IMR-90 (cell line): ENCODE measurements at regions not wholly inside any gene's neighbourhood (a gene's known extent, or its start where the extent isn't known, plus 50 kb on each side); places are given as distances from the start of the nearest gene placed in this dataset.

Source experiments
- ATAC-seq: fragments of 200-7000 bp; cut with Tn5 transposase; 2 replicates; pipeline ENCODE4 v1.9.1; 2020; ENCODE audit warnings: low read depth, mild to moderate bottlenecking, moderate library complexity
- BruUV-seq: library from RNA; stranded (reverse); fragments of 400-500 nt; replicated peaks from 2 replicates; lab custom pipeline; 2021; lab: Mats Ljungman, UMichigan
- CTCF ChIA-PET: fragments of 300-600 bp; formaldehyde crosslinking; extraction: SDS; loops from one replicate; lab custom pipeline; 2021; ENCODE audit warnings: antibody characterized with exemption; lab: Yijun Ruan, JAX
- POLR2A ChIA-PET: fragments of 300-600 bp; sonication (Branson Sonifier 250); formaldehyde crosslinking; loops from one replicate; lab custom pipeline; 2022; ENCODE audit warnings: antibody characterized with exemption; ENCODE audit not compliant: unreplicated experiment; lab: Charles Lee
- DNase-seq: peaks from one replicate; pipeline ENCODE4 v3.0.0; 2013
- H2AFZ ChIP-seq: replicated peaks from 2 replicates; pipeline ENCODE3; 2013; ENCODE audit warnings: low read length, mild to moderate bottlenecking; ENCODE audit not compliant: poor library complexity
- H2AK5ac ChIP-seq: 2 replicates; pipeline ENCODE4 v1.6.1; 2013; ENCODE audit warnings: low read depth, low read length, inconsistent platforms
- H2AK9ac ChIP-seq: replicated peaks from 2 replicates; pipeline ENCODE3; 2013; ENCODE audit warnings: mild to moderate bottlenecking, low read depth, low read length, moderate library complexity; ENCODE audit not compliant: poor library complexity
- H2BK120ac ChIP-seq: 2 replicates; pipeline ENCODE4 v1.6.1; 2013; ENCODE audit warnings: low read depth, low read length, inconsistent platforms
- H2BK15ac ChIP-seq: 3 replicates; pipeline ENCODE4 v1.6.1; 2013; ENCODE audit warnings: low read depth, low read length, inconsistent platforms
- H2BK20ac ChIP-seq: 2 replicates; pipeline ENCODE4 v1.6.1; 2013; ENCODE audit warnings: low read depth, mild to moderate bottlenecking, inconsistent platforms, low read length, moderate library complexity
- H2BK5ac ChIP-seq: 2 replicates; pipeline ENCODE4 v1.6.1; 2013; ENCODE audit warnings: mild to moderate bottlenecking, low read depth, low read length, inconsistent platforms; ENCODE audit not compliant: poor library complexity, severe bottlenecking
- H3K14ac ChIP-seq: replicated peaks from 2 replicates; pipeline ENCODE4 v1.6.1; 2013; ENCODE audit warnings: low read depth, low read length, inconsistent platforms
- H3K18ac ChIP-seq: 2 replicates; pipeline ENCODE4 v1.6.1; 2013; ENCODE audit warnings: low read depth, low read length, control low read depth
- H3K23ac ChIP-seq: 2 replicates; pipeline ENCODE4 v1.6.1; 2013; ENCODE audit warnings: low read depth, low read length, inconsistent platforms
- H3K27ac ChIP-seq: 2 replicates; pipeline ENCODE4 v1.5.1; 2013; ENCODE audit warnings: mild to moderate bottlenecking, control low read depth, low read length; ENCODE audit not compliant: insufficient read depth
- H3K27me3 ChIP-seq: 2 replicates; pipeline ENCODE4 v1.6.1; 2013; ENCODE audit warnings: low read length; ENCODE audit not compliant: control insufficient read depth, insufficient read depth
- H3K36me3 ChIP-seq: 2 replicates; pipeline ENCODE4 v1.6.1; 2013; ENCODE audit warnings: low read length, mixed read lengths; ENCODE audit not compliant: control insufficient read depth, insufficient read depth
- H3K4ac ChIP-seq: 2 replicates; pipeline ENCODE4 v1.6.1; 2013; ENCODE audit warnings: low read depth, low read length, inconsistent platforms
- H3K4me1 ChIP-seq: 2 replicates; pipeline ENCODE4 v1.6.1; 2013; ENCODE audit warnings: low read length, mixed read lengths; ENCODE audit not compliant: control insufficient read depth, insufficient read depth
- H3K4me2 ChIP-seq: 2 replicates; pipeline ENCODE4 v1.6.1; 2013; ENCODE audit warnings: low read depth, mild to moderate bottlenecking, control low read depth, low read length, moderate library complexity
- H3K4me3 ChIP-seq: 2 replicates; pipeline ENCODE4 v1.5.1; 2013; ENCODE audit warnings: low read depth, mild to moderate bottlenecking, control low read depth, low read length, moderate library complexity; ENCODE audit not compliant: insufficient read depth
- H3K56ac ChIP-seq: 2 replicates; pipeline ENCODE4 v1.6.1; 2013; ENCODE audit warnings: low read length, inconsistent platforms; ENCODE audit not compliant: insufficient read depth; ENCODE audit errors: extremely low read depth
- H3K79me1 ChIP-seq, 2 experiments: 2 replicates each; pipeline ENCODE4 v1.6.1; 2013; ENCODE audit warnings: low read length in 2 of 2, inconsistent platforms in 1 of 2, low read depth in 1 of 2
- H3K9ac ChIP-seq: 2 replicates; pipeline ENCODE4 v1.6.1; 2013; ENCODE audit warnings: low read depth, low read length, control low read depth
- H3K9me1 ChIP-seq: 2 replicates; pipeline ENCODE4 v1.6.1; 2013; ENCODE audit warnings: low read length, inconsistent platforms; ENCODE audit not compliant: insufficient read depth
- H3K9me3 ChIP-seq: 2 replicates; pipeline ENCODE4 v1.6.1; 2013; ENCODE audit warnings: low read length; ENCODE audit not compliant: control insufficient read depth, insufficient read depth
- H4K20me1 ChIP-seq: 2 replicates; pipeline ENCODE4 v1.6.1; 2013; ENCODE audit warnings: low read length, inconsistent platforms; ENCODE audit not compliant: insufficient read depth
- H4K5ac ChIP-seq: 2 replicates; pipeline ENCODE4 v1.6.1; 2013; ENCODE audit warnings: mild to moderate bottlenecking, low read depth, low read length, control low read depth
- H4K8ac ChIP-seq, 2 experiments: 2 replicates each; pipeline ENCODE4 v1.6.1; 2013; ENCODE audit warnings: low read depth in 2 of 2, low read length in 2 of 2, control low read depth in 1 of 2, inconsistent platforms in 1 of 2
- H4K91ac ChIP-seq: 2 replicates; pipeline ENCODE4 v1.6.1; 2013; ENCODE audit warnings: low read depth, low read length, inconsistent platforms; ENCODE audit not compliant: insufficient read depth
- BHLHE40 ChIP-seq: fragments of 150-350 bp; IDR thresholded peaks from 2 replicates; pipeline ENCODE4 v1.6.1; 2016; ENCODE audit warnings: mild to moderate bottlenecking, low read depth, low read length
- CEBPB ChIP-seq: IDR thresholded peaks from 2 replicates; pipeline ENCODE4 v1.6.1; 2012; ENCODE audit warnings: low read depth, low read length, improper control_type of control experiment
- CHD1 ChIP-seq: IDR thresholded peaks from 2 replicates; pipeline ENCODE4 v1.6.1; 2012; ENCODE audit warnings: low read depth, low read length, improper control_type of control experiment
- CTCF ChIP-seq: conservative IDR thresholded peaks from 2 replicates; pipeline ENCODE4 v1.5.1; 2012; ENCODE audit warnings: mild to moderate bottlenecking, low read depth, low read length, improper control_type of control experiment
- ELK1 ChIP-seq: fragments of 150-350 bp; IDR thresholded peaks from 2 replicates; pipeline ENCODE4 v1.6.1; 2016; ENCODE audit warnings: low read depth, mild to moderate bottlenecking, low read length, moderate library complexity, borderline replicate concordance
- FOS ChIP-seq: fragments of 150-350 bp; IDR thresholded peaks from 2 replicates; pipeline ENCODE4 v1.6.1; 2016; ENCODE audit warnings: low read depth, low read length
- MAFK ChIP-seq: IDR thresholded peaks from 2 replicates; pipeline ENCODE4 v1.6.1; 2012; ENCODE audit warnings: low read depth, low read length, improper control_type of control experiment
- MAZ ChIP-seq: IDR thresholded peaks from 2 replicates; pipeline ENCODE4 v1.6.1; 2012; ENCODE audit warnings: low read depth, mild to moderate bottlenecking, low read length, improper control_type of control experiment, moderate library complexity, borderline replicate concordance
- MXI1 ChIP-seq: IDR thresholded peaks from 2 replicates; pipeline ENCODE4 v1.6.1; 2012; ENCODE audit warnings: low read depth, mild to moderate bottlenecking, low read length, moderate library complexity, borderline replicate concordance
- NFE2L2 ChIP-seq: fragments of 150-350 bp; IDR thresholded peaks from 2 replicates; pipeline ENCODE4 v1.6.1; 2016; ENCODE audit warnings: low read depth, mild to moderate bottlenecking, low read length
- RAD21 ChIP-seq: IDR thresholded peaks from 2 replicates; pipeline ENCODE4 v1.6.1; 2012; ENCODE audit warnings: low read length, improper control_type of control experiment
- RCOR1 ChIP-seq: IDR thresholded peaks from 2 replicates; pipeline ENCODE4 v1.6.1; 2012; ENCODE audit warnings: mild to moderate bottlenecking, low read length, improper control_type of control experiment; ENCODE audit not compliant: insufficient replicate concordance
- RFX5 ChIP-seq: IDR thresholded peaks from 2 replicates; pipeline ENCODE4 v1.8.0; 2012; ENCODE audit warnings: low read depth, mild to moderate bottlenecking, low read length, moderate library complexity
- SMC3 ChIP-seq: fragments of 150-350 bp; IDR thresholded peaks from 2 replicates; pipeline ENCODE4 v1.6.1; 2016; ENCODE audit warnings: low read depth, mild to moderate bottlenecking, antibody characterized with exemption, low read length, moderate library complexity
- USF2 ChIP-seq: fragments of 150-350 bp; IDR thresholded peaks from 2 replicates; pipeline ENCODE4 v1.6.1; 2017; ENCODE audit warnings: mild to moderate bottlenecking, antibody characterized with exemption, low read length, low read depth
- WGBS, 2 experiments: methylation state at CpG; one replicate each; pipeline versions ENCODE4 v1.1.5 to v1.1.7; 2013; ENCODE audit warnings: missing lambda C conversion rate in 2 of 2; ENCODE audit not compliant: insufficient read length in 1 of 2; ENCODE audit errors: extremely low coverage in 2 of 2; 5-methylcytosine and 5-hydroxymethylcytosine counted together
- dilution Hi-C: fragments of 300-500 bp; cut with HindIII; formaldehyde crosslinking; loops from one replicate; pipeline ENCODE4 v1.14.3; 2018; ENCODE audit warnings: low sequenced_read_pairs; ENCODE audit not compliant: unreplicated experiment
- in situ Hi-C: fragments of 300-500 bp; cut with MboI; formaldehyde crosslinking; loops from 3 replicates; pipeline ENCODE4 v1.14.3; 2019; ENCODE audit warnings: low sequenced_read_pairs, inconsistent platforms, mixed read lengths
- intact Hi-C: fragments of 100-400 bp; cut with micrococcal nuclease; formaldehyde crosslinking; loops from 2 replicates; pipeline ENCODE4 v1.10.0; 2022

- no peak overlapping the region for H3K27ac ChIP-seq
- no peak overlapping the region for H3K4ac ChIP-seq
- no peak overlapping the region for H2AFZ ChIP-seq
- H3K56ac ChIP-seq, result no peak overlapping the region
- H4K91ac ChIP-seq, result no peak overlapping the region
- H2AK9ac ChIP-seq, result no peak overlapping the region
- H3K79me1 ChIP-seq, result no peaks in the 10 kb centered on the region
- TF ChIP-seq CEBPB, result no peak
- no peak for TF ChIP-seq ELK1
- no peak for TF ChIP-seq BHLHE40
- no peak for TF ChIP-seq MAFK
- TF ChIP-seq USF2, result no peak
- no peak for TF ChIP-seq RCOR1
- TF ChIP-seq CTCF, result no peak
- no peak for TF ChIP-seq CHD1
- no peak for TF ChIP-seq MAZ
- no peak for TF ChIP-seq MXI1
- no peak for TF ChIP-seq FOS
- TF ChIP-seq RAD21, result no peak
- no peak for TF ChIP-seq RFX5
- no peak for TF ChIP-seq SMC3
- TF ChIP-seq NFE2L2, result no peak
- no peak overlapping the region for H3K4me2 ChIP-seq
- H4K5ac ChIP-seq, result no peak overlapping the region
- in situ Hi-C loops, result no loop called here
- no peaks in the 10 kb centered on the region for H4K20me1 ChIP-seq
- H3K36me3 ChIP-seq, result no peaks in the 10 kb centered on the region
- H3K9me3 ChIP-seq, result no peaks in the 10 kb centered on the region
- no peak for ATAC-seq
- CTCF ChIA-PET, result no interaction called here
- no peak overlapping the region for H3K23ac ChIP-seq
- BruUV-seq, result no TSS peak
- no peaks in the 10 kb centered on the region for H3K9me1 ChIP-seq
- no CpG with 5 or more reads among the region's 2 CpGs for WGBS, 2 experiments
- H3K4me3 ChIP-seq, result no peak overlapping the region
- DNase-seq, result no peak
- no peak overlapping the region for H3K18ac ChIP-seq
- no peak overlapping the region for H2BK15ac ChIP-seq
- no peak overlapping the region for H3K14ac ChIP-seq
- no peak overlapping the region for H2BK120ac ChIP-seq
- dilution Hi-C loops, result no loop called here
- no peak overlapping the region for H2BK20ac ChIP-seq
- no peaks in the 10 kb centered on the region for H3K4me1 ChIP-seq
- intact Hi-C loops, result no loop called here
- H3K9ac ChIP-seq, result no peak overlapping the region
- no peaks in the 10 kb centered on the region for H3K27me3 ChIP-seq
- no peak overlapping the region for H4K8ac ChIP-seq
- no peak overlapping the region for H2AK5ac ChIP-seq
- POLR2A ChIA-PET, result no interaction called here
- no peak overlapping the region for H2BK5ac ChIP-seq
Measured at GRCh38 chrX:117400839-117401238, 715.8 kb downstream of the KLHL13 start.
